H9 (cell line): ENCODE measurements at regions not wholly inside any gene's neighbourhood (a gene's known extent, or its start where the extent isn't known, plus 50 kb on each side); places are given as distances from the start of the nearest gene placed in this dataset.

Experiments
- DNase-seq: peaks from one replicate; pipeline ENCODE4 v3.0.0-alpha.2; 2017
- H2AFZ ChIP-seq: one replicate; pipeline ENCODE4 v1.6.1; 2013; ENCODE audit warnings: mild to moderate bottlenecking, low read length, control low read depth, moderate library complexity
- H2AK5ac ChIP-seq: 2 replicates; pipeline ENCODE4 v1.6.1; 2013; ENCODE audit warnings: low read length, control low read depth, mixed read lengths; ENCODE audit not compliant: insufficient read length
- H2BK120ac ChIP-seq: one replicate; pipeline ENCODE4 v1.6.1; 2013; ENCODE audit warnings: low read depth, mild to moderate bottlenecking, low read length, control low read depth, inconsistent platforms; ENCODE audit not compliant: poor library complexity, severe bottlenecking
- H2BK12ac ChIP-seq: 2 replicates; pipeline ENCODE4 v1.6.1; 2013; ENCODE audit warnings: low read length, control low read depth, mixed read lengths, low read depth; ENCODE audit not compliant: insufficient read length
- H2BK15ac ChIP-seq: 2 replicates; pipeline ENCODE4 v1.6.1; 2013; ENCODE audit warnings: low read depth, low read length, control low read depth
- H2BK20ac ChIP-seq: one replicate; pipeline ENCODE4 v1.6.1; 2013; ENCODE audit warnings: low read depth, mild to moderate bottlenecking, low read length, control low read depth, inconsistent platforms; ENCODE audit not compliant: poor library complexity, severe bottlenecking
- H2BK5ac ChIP-seq: 2 replicates; pipeline ENCODE4 v1.6.1; 2013; ENCODE audit warnings: low read length, control low read depth, mixed read lengths; ENCODE audit not compliant: insufficient read length
- H3K14ac ChIP-seq: 2 replicates; pipeline ENCODE4 v1.6.1; 2013; ENCODE audit warnings: low read length, control low read depth; ENCODE audit not compliant: insufficient read depth
- H3K18ac ChIP-seq: 2 replicates; pipeline ENCODE4 v1.6.1; 2013; ENCODE audit warnings: low read depth, mild to moderate bottlenecking, mixed read lengths, low read length, control low read depth; ENCODE audit not compliant: insufficient read length
- H3K23ac ChIP-seq: 2 replicates; pipeline ENCODE4 v1.6.1; 2013; ENCODE audit warnings: low read length, control low read depth, mixed read lengths, low read depth; ENCODE audit not compliant: insufficient read length
- H3K23me2 ChIP-seq: 2 replicates; pipeline ENCODE4 v1.6.1; 2013; ENCODE audit warnings: low read depth, mild to moderate bottlenecking, mixed read lengths, low read length, control low read depth; ENCODE audit not compliant: insufficient read length, poor library complexity, severe bottlenecking
- H3K27ac ChIP-seq: 2 replicates; pipeline ENCODE4 v1.5.1; 2013; ENCODE audit warnings: low read length, control low read depth, mixed read lengths, low read depth; ENCODE audit not compliant: insufficient read length
- H3K27me3 ChIP-seq: 2 replicates; pipeline ENCODE4 v1.6.1; 2013; ENCODE audit warnings: low read length, control low read depth, inconsistent platforms; ENCODE audit not compliant: insufficient read depth
- H3K4ac ChIP-seq: 2 replicates; pipeline ENCODE4 v1.6.1; 2013; ENCODE audit warnings: low read depth, mild to moderate bottlenecking, control low read depth, inconsistent platforms, low read length, moderate library complexity
- H3K4me1 ChIP-seq: 2 replicates; pipeline ENCODE4 v1.6.1; 2013; ENCODE audit warnings: low read length, control low read depth, inconsistent platforms; ENCODE audit not compliant: insufficient read depth
- H3K4me2 ChIP-seq: 2 replicates; pipeline ENCODE4 v1.6.1; 2013; ENCODE audit warnings: low read length, control low read depth, mixed read lengths; ENCODE audit not compliant: insufficient read length, insufficient read depth
- H3K56ac ChIP-seq: 2 replicates; pipeline ENCODE4 v1.6.1; 2013; ENCODE audit warnings: low read depth, mild to moderate bottlenecking, mixed read lengths, low read length, control low read depth; ENCODE audit not compliant: insufficient read length
- H3K79me1 ChIP-seq: 2 replicates; pipeline ENCODE4 v1.6.1; 2013; ENCODE audit warnings: low read depth, mild to moderate bottlenecking, moderate library complexity, low read length, control low read depth, inconsistent platforms; ENCODE audit not compliant: insufficient read depth, poor library complexity, severe bottlenecking
- H3K79me2 ChIP-seq: 2 replicates; pipeline ENCODE4 v1.6.1; 2013; ENCODE audit warnings: low read length, control low read depth, inconsistent platforms; ENCODE audit not compliant: insufficient read depth
- H3K9ac ChIP-seq: 2 replicates; pipeline ENCODE4 v1.6.1; 2013; ENCODE audit warnings: low read length, control low read depth, mixed read lengths; ENCODE audit not compliant: insufficient read length; ENCODE audit errors: extremely low read depth
- H3K9me3 ChIP-seq: one replicate; pipeline ENCODE4 v1.6.1; 2013; ENCODE audit warnings: low read depth, low read length, inconsistent platforms; ENCODE audit not compliant: control insufficient read depth
- H3T11ph ChIP-seq: one replicate; pipeline ENCODE4 v1.6.1; 2013; ENCODE audit warnings: mild to moderate bottlenecking, low read length, control low read depth, inconsistent platforms
- H4K20me1 ChIP-seq: one replicate; pipeline ENCODE4 v1.6.1; 2013; ENCODE audit not compliant: control insufficient read depth, insufficient read length, insufficient read depth
- H4K5ac ChIP-seq: 2 replicates; pipeline ENCODE4 v1.6.1; 2013; ENCODE audit warnings: low read depth, mild to moderate bottlenecking, mixed read lengths, low read length, control low read depth; ENCODE audit not compliant: insufficient read length
- H4K8ac ChIP-seq: replicated peaks from 2 replicates; pipeline ENCODE4 v1.6.1; 2013; ENCODE audit warnings: low read length, control low read depth, mixed read lengths, low read depth; ENCODE audit not compliant: insufficient read length
- H4K91ac ChIP-seq: 2 replicates; pipeline ENCODE4 v1.6.1; 2013; ENCODE audit warnings: low read depth, mild to moderate bottlenecking, moderate library complexity, mixed read lengths, low read length, control low read depth; ENCODE audit not compliant: insufficient read length
- H3K27ac Mint-ChIP-seq, 3 experiments: 2 replicates in 2 of 3; 3 replicates in 1 of 3; pipeline ENCODE4 v1.8.0; 2020 to 2021; ENCODE audit warnings: mixed read lengths in 3 of 3, mild to moderate bottlenecking in 1 of 3, moderate library complexity in 1 of 3
- H3K27me3 Mint-ChIP-seq: 2 replicates; pipeline ENCODE4 v1.8.0; 2021; ENCODE audit warnings: low read depth, mild to moderate bottlenecking, moderate library complexity, mixed read lengths
- H3K36me3 Mint-ChIP-seq, 3 experiments: 2 replicates in 2 of 3; 3 replicates in 1 of 3; pipeline ENCODE4 v1.8.0; 2020 to 2021; ENCODE audit warnings: low read depth in 3 of 3, mixed read lengths in 3 of 3; ENCODE audit not compliant: insufficient read depth in 1 of 3
- H3K4me1 Mint-ChIP-seq, 2 experiments: 2 replicates each; pipeline ENCODE4 v1.8.0; 2020; ENCODE audit warnings: mixed read lengths in 2 of 2
- H3K4me3 Mint-ChIP-seq, 2 experiments: 2 replicates in 1 of 2; 3 replicates in 1 of 2; pipeline ENCODE4 v1.8.0; 2020 to 2021; ENCODE audit warnings: mild to moderate bottlenecking in 2 of 2, mixed read lengths in 2 of 2, moderate library complexity in 1 of 2
- H3K9me3 Mint-ChIP-seq, 2 experiments: 2 replicates in 1 of 2; 3 replicates in 1 of 2; pipeline ENCODE4 v1.8.0; 2020; ENCODE audit warnings: mild to moderate bottlenecking in 2 of 2, mixed read lengths in 2 of 2, moderate library complexity in 1 of 2
- CTCF ChIP-seq: fragments of 200-600 bp; sonication (generic); conservative IDR thresholded peaks from 3 replicates; pipeline ENCODE4 v1.8.0; 2021; ENCODE audit warnings: antibody characterized with exemption, mild to moderate bottlenecking

GRCh38 chr21:27734146-27734545 is 767.3 kb upstream of the ADAMTS5 start:
- no peak for DNase-seq
- Histone ChIP-seq H2BK15ac (no peak overlapping the region), H2BK120ac (no peak overlapping the region), H3K14ac (no peak overlapping the region), H3K27me3 (no peaks in the 10 kb centered on the region), H2BK20ac (no peak overlapping the region), H2BK12ac (no peak overlapping the region), H3K4me2 (no peak overlapping the region), H4K91ac (no peak overlapping the region), H3K23ac (no peak overlapping the region), H4K5ac (no peak overlapping the region), H3K4me1 (no peaks in the 10 kb centered on the region), H3K9ac (no peak overlapping the region), H3K4ac (no peak overlapping the region), H2AK5ac (no peak overlapping the region), H3K27ac (no peak overlapping the region), H4K20me1 (no peaks in the 10 kb centered on the region), H3K79me2 (no peaks in the 10 kb centered on the region), H2BK5ac (no peak overlapping the region), H3K18ac (no peak overlapping the region), H3K9me3 (no peaks in the 10 kb centered on the region), H3K23me2 (no peaks in the 10 kb centered on the region), H2AFZ (no peak overlapping the region), H3K79me1 (no peaks in the 10 kb centered on the region), H3T11ph (no peak overlapping the region), H4K8ac (no peak overlapping the region), H3K56ac (no peak overlapping the region)
- no peak overlapping the region for H3K4me3 Mint-ChIP-seq
- no peak overlapping the region for H3K27ac Mint-ChIP-seq
- peaks cover 0 to 4% (median 4%) of the 10 kb centered on the region in 3 experiments; a peak in 4 of 7 replicates for H3K36me3 Mint-ChIP-seq
- no peaks in the 10 kb centered on the region for H3K4me1 Mint-ChIP-seq
- H3K27me3 Mint-ChIP-seq, result no peaks in the 10 kb centered on the region; the same call in 1 of the 2 replicates
- peaks cover 13 to 20% of the 10 kb centered on the region in 2 experiments; a peak in 4 of 5 replicates for H3K9me3 Mint-ChIP-seq
- no peak for TF ChIP-seq CTCF
